HEK293 (cell line): ENCODE measurements at regions not wholly inside any gene's neighbourhood (a gene's known extent, or its start where the extent isn't known, plus 50 kb on each side); places are given as distances from the start of the nearest gene placed in this dataset.

Experiments used
- ATF2 ChIP-seq: fragments of 450-650 bp; formaldehyde crosslinking; IDR thresholded peaks from 2 replicates; pipeline ENCODE4 v1.5.1; 2016; ENCODE audit warnings: missing biosample characterization, missing genetic modification characterization, low read depth
- CTCF ChIP-seq: fragments of 450-650 bp; formaldehyde crosslinking; IDR thresholded peaks from 2 replicates; pipeline ENCODE4 v1.5.1; 2016; ENCODE audit warnings: missing biosample characterization, missing genetic modification characterization
- HOXD13 ChIP-seq: sonication (generic); formaldehyde crosslinking; IDR thresholded peaks from 2 replicates; pipeline ENCODE4 v1.8.0; 2022; ENCODE audit warnings: missing genetic modification reagents, borderline replicate concordance
- IKZF3 ChIP-seq: fragments of 450-650 bp; IDR thresholded peaks from 2 replicates; pipeline ENCODE4 v1.5.0; 2018; ENCODE audit warnings: missing biosample characterization, mild to moderate bottlenecking, missing genetic modification characterization, moderate library complexity
- PATZ1 ChIP-seq: fragments of 450-650 bp; formaldehyde crosslinking; IDR thresholded peaks from 2 replicates; pipeline ENCODE4 v1.5.1; 2016; ENCODE audit warnings: missing biosample characterization, missing genetic modification characterization
- SETDB1 ChIP-seq: IDR thresholded peaks from one replicate; pipeline ENCODE4 v1.6.1; 2017; ENCODE audit warnings: mild to moderate bottlenecking, low read length, moderate library complexity, mixed read lengths; ENCODE audit not compliant: insufficient read length
- ZBTB11 ChIP-seq: fragments of 450-650 bp; formaldehyde crosslinking; conservative IDR thresholded peaks from 2 replicates; pipeline ENCODE4 v1.5.1; 2016; ENCODE audit warnings: low read depth, missing biosample characterization, missing genetic modification characterization
- ZBTB20 ChIP-seq: fragments of 450-650 bp; formaldehyde crosslinking; IDR thresholded peaks from 2 replicates; pipeline ENCODE4 v1.5.1; 2016; ENCODE audit warnings: missing biosample characterization, missing genetic modification characterization
- ZBTB21 ChIP-seq: fragments of 450-650 bp; formaldehyde crosslinking; IDR thresholded peaks from 2 replicates; pipeline ENCODE4 v1.5.1; 2017; ENCODE audit warnings: missing biosample characterization, missing genetic modification characterization
- ZNF174 ChIP-seq: fragments of 450-650 bp; formaldehyde crosslinking; IDR thresholded peaks from 2 replicates; pipeline ENCODE4 v1.5.0; 2017; ENCODE audit warnings: missing biosample characterization, mild to moderate bottlenecking, missing genetic modification characterization
- ZNF223 ChIP-seq: fragments of 450-650 bp; formaldehyde crosslinking; IDR thresholded peaks from 2 replicates; pipeline ENCODE4 v1.5.1; 2016; ENCODE audit warnings: missing biosample characterization, missing genetic modification characterization
- ZNF274 ChIP-seq, 2 experiments: fragments of 200-500 bp in 1 of 2; fragments of 450-650 bp in 1 of 2; sonication (Bioruptor generic) in 1 of 2; formaldehyde crosslinking in 1 of 2; IDR thresholded peaks; 2 replicates each; pipeline versions ENCODE4 v1.5.1 to v1.6.1; 2014 to 2016; ENCODE audit warnings: borderline replicate concordance in 1 of 2, inconsistent platforms in 1 of 2, low read length in 1 of 2, missing biosample characterization in 1 of 2, missing genetic modification characterization in 1 of 2
- ZNF335 ChIP-seq: fragments of 450-650 bp; formaldehyde crosslinking; conservative IDR thresholded peaks from 2 replicates; pipeline ENCODE4 v1.5.1; 2016; ENCODE audit warnings: missing biosample characterization, missing genetic modification characterization
- ZNF707 ChIP-seq: fragments of 450-650 bp; formaldehyde crosslinking; IDR thresholded peaks from 2 replicates; pipeline ENCODE4 v1.5.1; 2016; ENCODE audit warnings: missing biosample characterization, missing genetic modification characterization

GRCh38 chr3:146692254-146692653, 87.1 kb upstream of the PLSCR5 start:
- TF ChIP-seq ATF2 (tag by site-specific recombination) (no peak), ZNF223 (tag by site-specific recombination) (no peak), ZBTB20 (tag by site-specific recombination) (no peak), CTCF (tag by site-specific recombination) (no peak), ZBTB11 (tag by site-specific recombination) (no peak), ZNF707 (tag by site-specific recombination) (no peak), PATZ1 (no peak), ZNF335 (tag by site-specific recombination) (no peak), HOXD13 (CRISPR knock-in tag) (no peak), ZNF274 (IDR thresholded peaks at IDR 0.05; ENCODE audit: low read length) (no peak), ZNF274 (tag by site-specific recombination; IDR thresholded peaks at IDR 0.05; ENCODE audit: borderline replicate concordance) (no peak), IKZF3 (tag by site-specific recombination) (no peak), ZBTB21 (tag by site-specific recombination) (no peak), ZNF174 (tag by site-specific recombination) (no peak), SETDB1 (no peak)
